GM08714 (cell line): ENCODE measurements at regions not wholly inside any gene's neighbourhood (a gene's known extent, or its start where the extent isn't known, plus 50 kb on each side); places are given as distances from the start of the nearest gene placed in this dataset.

Experiments
- H3K4me3 ChIP-seq: fragments of 200-500 bp; sonication (Bioruptor generic); 2 replicates; pipeline ENCODE4 v1.5.1; 2014; ENCODE audit warnings: mild to moderate bottlenecking, low read length, inconsistent platforms
- ZNF274 ChIP-seq: IDR thresholded peaks from 2 replicates; pipeline ENCODE4 v1.6.1; 2012; ENCODE audit warnings: mild to moderate bottlenecking, low read depth, low read length

DNA sequence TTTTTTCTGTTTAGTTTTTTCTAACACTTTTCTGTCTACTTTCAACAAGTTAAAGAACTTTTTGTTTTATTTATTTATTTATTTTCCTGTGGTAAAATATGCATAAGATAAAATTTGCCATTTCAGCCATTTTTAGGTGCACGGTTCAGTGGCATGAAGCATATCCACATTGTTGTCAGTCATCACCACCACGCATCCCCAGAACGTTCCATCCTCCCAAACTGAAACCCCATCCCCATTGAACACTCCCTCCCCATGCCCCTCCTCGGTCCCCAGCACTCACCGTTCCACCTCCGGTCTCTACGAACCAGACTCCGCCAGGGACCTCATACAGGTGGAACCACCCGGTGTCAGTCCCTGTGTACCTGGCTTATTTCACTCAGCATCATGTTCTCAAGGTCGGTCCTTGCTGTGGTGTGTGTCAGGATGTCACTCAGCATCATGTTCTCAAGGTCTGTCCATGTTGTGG lies 118.1 kb downstream of the SIK1 start:
- no peak for TF ChIP-seq ZNF274
- H3K4me3 ChIP-seq: no peak overlapping the region

GRCh38 chr21:43308101-43308814 lies 118.7 kb downstream of the SIK1 start:
- TF ChIP-seq ZNF274: no peak

GRCh38 chr21:43307677-43308070 lies 119.3 kb downstream of the SIK1 start:
- no peak for TF ChIP-seq ZNF274

More at GRCh38 chr21:43308101-43308814, 118.7 kb downstream of the SIK1 start:
- H3K4me3 ChIP-seq: no peak overlapping the region

DNA sequence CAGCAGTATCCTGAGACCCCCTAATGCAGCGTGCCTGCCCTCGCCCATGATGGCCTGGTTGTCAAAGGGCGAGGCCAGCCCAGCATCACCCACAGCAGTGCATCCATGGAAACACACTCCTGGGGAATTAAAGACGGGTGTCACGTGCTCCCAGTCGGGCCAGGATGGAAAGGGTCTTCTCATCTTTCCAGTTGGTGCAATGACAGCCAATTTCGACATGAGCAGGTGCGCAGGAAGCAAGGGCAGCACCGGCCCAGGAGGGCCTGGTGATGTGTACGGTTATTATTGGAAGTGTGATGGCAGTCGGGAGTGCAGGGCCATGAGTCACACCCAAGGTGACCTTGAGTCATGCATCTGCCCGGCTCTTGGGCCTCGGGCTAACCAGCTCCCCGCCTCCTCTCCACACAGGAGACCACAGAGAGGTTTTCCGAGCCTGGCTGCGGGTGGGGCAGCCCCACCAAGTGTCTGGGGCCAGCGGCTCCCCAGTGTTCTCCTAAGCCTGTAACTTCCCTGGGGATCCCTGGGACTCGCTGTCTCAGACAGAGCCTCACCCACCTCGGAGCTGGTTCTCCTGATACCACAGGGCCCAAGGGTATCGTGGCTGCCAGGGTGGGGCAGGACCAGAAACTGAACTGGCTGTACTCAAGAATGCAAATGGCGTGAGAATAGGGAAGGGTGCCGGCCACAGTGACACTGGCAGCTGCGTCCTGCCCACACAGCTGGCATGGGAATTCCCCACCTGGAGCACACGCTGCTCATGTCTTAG lies 119.8 kb downstream of the SIK1 start:
- TF ChIP-seq ZNF274: no peak
- H3K4me3 ChIP-seq: no peak overlapping the region

More at GRCh38 chr21:43307677-43308070, 119.3 kb downstream of the SIK1 start:
- no peak overlapping the region for H3K4me3 ChIP-seq

DNA sequence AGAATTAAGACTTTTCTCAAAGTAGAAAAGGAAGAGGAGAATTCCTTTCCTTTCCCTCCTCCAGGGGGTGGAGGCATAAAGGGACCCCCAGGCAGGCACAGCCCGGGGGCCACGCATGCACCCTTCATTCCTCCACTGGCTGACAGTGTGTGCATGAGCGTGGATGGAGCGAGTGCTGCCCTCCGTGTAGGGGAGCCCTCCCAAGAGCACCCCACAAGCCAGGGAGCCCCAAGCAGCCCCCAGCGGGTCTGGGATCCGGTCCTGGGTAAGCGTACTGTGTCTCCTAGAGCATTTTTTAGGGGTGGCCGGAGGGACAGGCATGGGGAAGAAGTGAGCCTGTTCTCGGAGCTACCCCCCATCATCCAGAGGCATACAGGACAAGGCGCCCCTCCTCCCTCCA lies 120.5 kb downstream of the SIK1 start:
- H3K4me3 ChIP-seq: no peak overlapping the region
- TF ChIP-seq ZNF274: no peak

GRCh38 chr21:43305811-43306311 lies 121.1 kb downstream of the SIK1 start:
- no peak overlapping the region for H3K4me3 ChIP-seq
- TF ChIP-seq ZNF274: no peak

GRCh38 chr21:43305336-43305665 lies 121.6 kb downstream of the SIK1 start:
- TF ChIP-seq ZNF274: no peak
- H3K4me3 ChIP-seq: no peak overlapping the region

- TF ChIP-seq ZNF274: no peak
- H3K4me3 ChIP-seq: no peak overlapping the region
These were observed 122.2 kb downstream of the SIK1 start for GRCh38 chr21:43304621-43305335.

DNA sequence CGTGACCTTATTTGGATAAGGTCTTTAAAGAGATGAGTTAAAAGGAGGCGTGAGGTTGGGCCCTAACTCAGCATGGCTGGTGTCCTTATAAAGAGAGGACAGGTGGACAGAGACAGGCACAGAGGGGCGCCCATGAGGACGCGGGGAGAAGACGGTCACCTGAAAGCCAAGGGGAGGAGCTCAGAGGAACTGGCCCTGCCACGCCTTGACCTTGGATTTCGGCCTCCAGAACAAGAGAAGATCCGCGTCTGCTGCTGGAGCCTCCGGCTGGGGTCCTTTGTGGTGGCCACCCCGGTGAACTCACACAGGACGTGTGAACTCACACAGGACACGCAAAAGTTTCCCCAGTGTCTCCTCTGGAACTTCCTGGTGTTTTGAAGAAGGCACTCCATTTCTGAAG lies 122.7 kb downstream of the SIK1 start:
- no peak for TF ChIP-seq ZNF274
- H3K4me3 ChIP-seq: no peak overlapping the region

DNA sequence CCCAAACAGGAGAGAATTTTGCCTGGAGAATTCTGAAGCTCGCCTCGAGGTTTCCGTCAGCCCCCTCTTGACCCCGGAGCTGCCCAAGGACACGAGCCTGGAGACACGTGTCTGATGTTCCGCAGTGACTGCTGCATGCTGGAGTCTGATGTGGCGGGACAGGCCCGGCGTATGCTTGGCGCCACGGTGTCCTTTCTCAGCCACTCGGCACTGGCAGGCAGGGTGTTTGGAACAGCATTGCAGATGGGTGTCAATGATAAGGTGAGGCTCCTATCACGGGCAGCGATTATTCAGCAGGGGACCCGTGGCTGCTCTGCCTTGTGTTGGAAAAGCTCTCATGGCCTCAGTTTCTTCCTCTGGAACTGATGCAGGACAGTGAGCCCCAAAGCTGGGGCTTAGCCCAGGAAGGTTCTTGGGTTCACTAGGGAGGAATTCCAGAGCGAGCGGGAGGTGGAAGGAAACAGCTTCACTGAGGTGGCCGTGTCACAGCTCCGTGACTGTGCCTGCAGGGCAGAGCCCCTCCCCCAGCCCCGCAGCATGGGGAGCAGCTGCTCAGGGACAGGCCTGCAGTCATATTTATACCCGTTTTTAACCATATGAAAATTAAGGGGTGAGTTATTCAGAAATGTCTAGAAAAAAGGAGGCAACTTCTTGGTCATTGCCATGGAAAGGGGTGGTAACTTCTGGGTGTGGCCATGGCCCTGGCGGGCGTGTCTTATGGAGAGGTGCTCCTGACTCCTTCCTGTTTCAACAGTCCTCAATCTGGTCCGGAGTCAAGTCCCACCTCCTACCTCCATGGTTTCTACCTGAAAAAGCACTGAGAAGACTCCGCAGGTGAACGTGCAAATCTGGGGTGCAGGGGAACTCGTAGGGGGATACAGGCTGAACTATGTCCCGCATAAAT lies 123.4 kb downstream of the SIK1 start:
- no peak overlapping the region for H3K4me3 ChIP-seq
- TF ChIP-seq ZNF274: no peak

- no peak overlapping the region for H3K4me3 ChIP-seq
- TF ChIP-seq ZNF274: no peak
These were observed 124.2 kb downstream of the SIK1 start for GRCh38 chr21:43302769-43303168.

- H3K4me3 ChIP-seq: no peak overlapping the region
- TF ChIP-seq ZNF274: no peak
These were observed 124.8 kb downstream of the SIK1 start for GRCh38 chr21:43302062-43302700.

DNA sequence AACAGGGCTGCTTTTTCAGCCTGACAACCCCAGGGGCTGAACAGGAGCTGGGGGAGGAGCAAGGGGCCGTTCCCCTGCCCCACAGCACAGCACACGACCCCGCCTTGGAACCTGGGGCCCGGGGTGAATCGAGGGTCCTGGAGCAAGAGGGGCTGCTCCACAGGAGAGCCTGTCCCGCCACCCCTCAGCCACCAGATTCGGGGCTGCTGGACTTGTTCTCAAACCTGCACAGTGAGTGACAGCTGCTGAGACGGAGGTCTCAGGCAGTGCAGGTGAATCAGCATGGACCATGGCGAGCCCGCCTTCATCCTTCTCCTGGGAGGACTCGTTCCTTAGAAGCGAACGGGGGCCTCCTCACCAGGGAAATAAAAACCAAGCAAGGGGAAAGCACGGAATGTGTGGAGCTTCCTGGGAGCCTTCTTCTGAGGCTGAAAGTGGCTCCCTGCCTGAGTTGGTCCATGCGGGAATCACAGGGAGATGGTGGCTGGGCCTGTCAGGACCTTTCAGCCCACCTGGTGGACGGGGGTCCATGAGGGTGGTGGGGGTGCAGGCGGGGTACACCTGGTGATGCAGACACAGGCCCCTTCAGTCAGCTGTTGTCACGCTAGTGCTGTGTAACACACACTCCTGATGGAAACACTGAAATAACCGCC lies 125.4 kb downstream of the SIK1 start:
- H3K4me3 ChIP-seq: no peak overlapping the region
- no peak for TF ChIP-seq ZNF274
